ENCODE measurements at regions not wholly inside any gene's neighbourhood (a gene's known extent, or its start where the extent isn't known, plus 50 kb on each side); places are given as distances from the start of the nearest gene placed in this dataset.

- no peaks in the 10 kb centered on the region for H3K36me3 ChIP-seq
- H3K4me1 ChIP-seq: no peaks in the 10 kb centered on the region
- no peaks in the 10 kb centered on the region for H3K27me3 ChIP-seq
- in situ Hi-C loops (cut with MboI; ENCODE audit: low sequenced_read_pairs in 4 of 4): no loop called here
- H3K27ac ChIP-seq: no peak overlapping the region
- intact Hi-C loops (cut with DNase I; ENCODE audit: low total_unique reads): no loop called here
- H3K4me3 ChIP-seq: no peak overlapping the region
- H3K9me3 ChIP-seq: no peaks in the 10 kb centered on the region
- DNase-seq: no peak
- no peak for ATAC-seq
- no peak for TF ChIP-seq POLR2A (IDR thresholded peaks at IDR 0.05)
- no peak for TF ChIP-seq CTCF (IDR thresholded peaks at IDR 0.05 in 4 of 5, conservative IDR thresholded peaks at IDR 0.05 in 1 of 5)
Observed at GRCh38 chr6:88458662-88459061, 292.5 kb upstream of the CNR1 start.

GRCh38 chr6:88456221-88456859 lies 290.2 kb upstream of the CNR1 start:
- H3K9me3 ChIP-seq: no peaks in the 10 kb centered on the region
- TF ChIP-seq CTCF (IDR thresholded peaks at IDR 0.05 in 4 of 5, conservative IDR thresholded peaks at IDR 0.05 in 1 of 5) (no peak), POLR2A (IDR thresholded peaks at IDR 0.05) (no peak)
- ATAC-seq (no peak), DNase-seq (no peak)
- no peak overlapping the region for H3K27ac ChIP-seq
- H3K27me3 ChIP-seq: no peaks in the 10 kb centered on the region
- intact Hi-C loops (cut with DNase I; ENCODE audit: low total_unique reads) (no loop called here), in situ Hi-C loops (cut with MboI; ENCODE audit: low sequenced_read_pairs in 4 of 4) (no loop called here)
- no peaks in the 10 kb centered on the region for H3K36me3 ChIP-seq
- H3K4me1 ChIP-seq: no peaks in the 10 kb centered on the region
- no peak overlapping the region for H3K4me3 ChIP-seq

- H3K36me3 ChIP-seq: no peaks in the 10 kb centered on the region
- DNase-seq: no peak
- no peaks in the 10 kb centered on the region for H3K27me3 ChIP-seq
- intact Hi-C loops (cut with DNase I; ENCODE audit: low total_unique reads) (no loop called here), in situ Hi-C loops (cut with MboI; ENCODE audit: low sequenced_read_pairs in 4 of 4) (no loop called here)
- no peaks in the 10 kb centered on the region for H3K4me1 ChIP-seq
- H3K9me3 ChIP-seq: no peaks in the 10 kb centered on the region
- no peak overlapping the region for H3K4me3 ChIP-seq
- no peak for TF ChIP-seq CTCF (IDR thresholded peaks at IDR 0.05 in 4 of 5, conservative IDR thresholded peaks at IDR 0.05 in 1 of 5)
- no peak for TF ChIP-seq POLR2A (IDR thresholded peaks at IDR 0.05)
- no peak overlapping the region for H3K27ac ChIP-seq
- no peak for ATAC-seq
Observed at GRCh38 chr6:88455317-88455716, 289.2 kb upstream of the CNR1 start.

- DNase-seq (no peak), ATAC-seq (no peak)
- TF ChIP-seq POLR2A (IDR thresholded peaks at IDR 0.05) (no peak), CTCF (IDR thresholded peaks at IDR 0.05 in 4 of 5, conservative IDR thresholded peaks at IDR 0.05 in 1 of 5) (no peak)
- no peaks in the 10 kb centered on the region for H3K9me3 ChIP-seq
- no peaks in the 10 kb centered on the region for H3K36me3 ChIP-seq
- H3K4me3 ChIP-seq: no peak overlapping the region
- intact Hi-C loops (cut with DNase I; ENCODE audit: low total_unique reads): no loop called here
- H3K27ac ChIP-seq: no peak overlapping the region
- in situ Hi-C loops (cut with MboI; ENCODE audit: low sequenced_read_pairs in 4 of 4): no loop called here
- H3K4me1 ChIP-seq: no peaks in the 10 kb centered on the region
- H3K27me3 ChIP-seq: no peaks in the 10 kb centered on the region
Observed at GRCh38 chr6:88454658-88455057, 288.5 kb upstream of the CNR1 start.

- in situ Hi-C loops (cut with MboI; ENCODE audit: low sequenced_read_pairs in 4 of 4) (no loop called here), intact Hi-C loops (cut with DNase I; ENCODE audit: low total_unique reads) (no loop called here)
- Histone ChIP-seq H3K9me3 (no peaks in the 10 kb centered on the region), H3K36me3 (no peaks in the 10 kb centered on the region), H3K4me1 (no peaks in the 10 kb centered on the region), H3K27me3 (no peaks in the 10 kb centered on the region), H3K27ac (no peak overlapping the region), H3K4me3 (no peak overlapping the region)
- ATAC-seq: no peak
- TF ChIP-seq POLR2A (IDR thresholded peaks at IDR 0.05) (no peak), CTCF (IDR thresholded peaks at IDR 0.05 in 4 of 5, conservative IDR thresholded peaks at IDR 0.05 in 1 of 5) (no peak)
- no peak for DNase-seq
Observed at GRCh38 chr6:88449770-88450169, 283.6 kb upstream of the CNR1 start.

Measured in gastrocnemius medialis (tissue), 4 donors.